Hematopoietic multipotent progenitor cell treated with erythropoietin and hydrocortisone succinate and interleukin-3 and kit ligand, for 6 days (in vitro differentiated cells): ENCODE measurements at regions not wholly inside any gene's neighbourhood (a gene's known extent, or its start where the extent isn't known, plus 50 kb on each side); places are given as distances from the start of the nearest gene placed in this dataset.

Source experiments
- DNase-seq: peaks from one replicate; pipeline ENCODE4 v3.0.0-alpha.2; 2015

- no peak for DNase-seq
Measured at GRCh38 chr2:6641956-6642355, 223.8 kb downstream of the CMPK2 start.

- DNase-seq: no peak
Measured at GRCh38 chr2:6644261-6644660, 221.4 kb downstream of the CMPK2 start.

GRCh38 chr2:6645004-6645403 is 220.7 kb downstream of the CMPK2 start:
- no peak for DNase-seq

DNA sequence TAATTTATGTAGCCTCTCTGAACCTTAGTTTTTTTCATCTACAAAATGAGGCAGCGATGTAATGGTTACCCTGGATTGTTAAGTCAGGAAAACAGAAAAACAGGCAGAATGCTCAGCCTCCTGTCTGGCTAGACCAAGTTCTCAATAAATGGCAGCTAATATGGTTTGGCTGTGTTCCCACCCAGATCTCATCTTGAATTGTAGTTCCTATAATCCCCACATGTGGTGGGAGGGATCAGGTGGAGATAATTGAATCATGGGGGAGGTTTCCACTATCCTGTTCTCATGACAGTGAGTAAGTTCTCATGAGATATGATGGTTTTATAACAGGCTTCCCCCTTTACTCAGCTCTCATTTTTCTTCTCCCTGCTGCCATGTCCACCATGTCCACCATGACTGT is 220.0 kb downstream of the CMPK2 start:
- DNase-seq: peak; percentile 2

GRCh38 chr2:6647046-6647445 is 218.7 kb downstream of the CMPK2 start:
- no peak for DNase-seq

GRCh38 chr2:6648596-6649247 is 217.0 kb downstream of the CMPK2 start:
- no peak for DNase-seq

DNA sequence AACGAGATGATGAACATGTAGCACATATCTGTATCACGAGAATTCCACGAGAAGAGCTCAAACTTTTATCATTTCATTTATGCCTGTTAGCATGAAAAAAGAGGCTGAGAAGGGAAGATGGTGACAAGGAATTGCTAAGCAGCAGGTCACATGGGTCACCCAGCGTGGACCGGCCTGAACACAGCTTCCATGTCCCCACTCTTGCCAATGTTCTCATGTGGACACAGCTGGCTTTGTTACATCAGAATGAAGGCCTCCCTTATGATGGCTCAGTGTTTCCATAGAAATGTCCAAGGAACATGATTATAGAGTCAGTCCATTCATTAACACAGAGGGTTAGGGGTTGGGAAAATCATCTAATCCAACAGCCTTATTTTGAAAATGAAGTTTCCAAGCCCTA is 215.4 kb downstream of the CMPK2 start:
- DNase-seq: no peak

DNA sequence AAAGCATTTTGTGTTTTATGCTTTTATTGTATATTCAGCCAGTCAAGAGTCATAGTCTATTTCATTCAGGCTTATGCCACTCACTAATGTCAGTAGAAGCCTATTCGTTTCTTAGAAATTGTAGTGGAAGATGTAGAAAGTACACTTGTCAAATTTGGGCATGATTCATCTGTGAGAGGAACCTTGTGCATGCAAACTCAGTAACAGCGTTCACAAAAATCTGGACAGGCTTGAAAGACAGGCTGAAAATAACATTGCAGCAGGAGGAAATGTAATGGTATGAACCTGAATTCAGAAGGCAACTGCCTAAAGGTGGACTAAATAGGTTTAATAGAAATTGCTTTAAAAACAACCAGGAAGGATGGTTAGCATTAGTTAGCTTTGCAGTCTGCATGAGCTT is 213.5 kb downstream of the CMPK2 start:
- DNase-seq: no peak

GRCh38 chr2:6653281-6653750 is 212.4 kb downstream of the CMPK2 start:
- DNase-seq: no peak

DNA sequence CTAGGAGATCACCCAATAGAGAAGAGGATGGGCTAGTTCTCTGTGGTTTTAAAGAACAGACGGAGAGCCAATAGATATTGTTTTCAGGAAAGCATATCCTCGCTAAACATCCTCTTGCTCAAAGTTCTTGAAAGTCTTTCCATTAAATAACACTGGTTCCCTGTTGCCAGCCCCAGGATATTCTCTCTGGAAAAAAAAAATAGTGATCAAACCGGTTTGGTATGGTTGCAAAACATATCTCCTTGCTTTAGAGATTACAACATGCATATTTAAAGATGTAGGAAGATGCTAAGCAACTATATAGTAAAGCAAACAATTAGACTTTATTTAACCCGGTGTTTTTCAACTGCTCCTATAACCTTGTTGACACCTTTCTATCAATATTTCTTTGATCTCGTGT is 211.4 kb downstream of the CMPK2 start:
- no peak for DNase-seq

GRCh38 chr2:6656633-6657032 is 209.1 kb downstream of the CMPK2 start:
- no peak for DNase-seq

DNA sequence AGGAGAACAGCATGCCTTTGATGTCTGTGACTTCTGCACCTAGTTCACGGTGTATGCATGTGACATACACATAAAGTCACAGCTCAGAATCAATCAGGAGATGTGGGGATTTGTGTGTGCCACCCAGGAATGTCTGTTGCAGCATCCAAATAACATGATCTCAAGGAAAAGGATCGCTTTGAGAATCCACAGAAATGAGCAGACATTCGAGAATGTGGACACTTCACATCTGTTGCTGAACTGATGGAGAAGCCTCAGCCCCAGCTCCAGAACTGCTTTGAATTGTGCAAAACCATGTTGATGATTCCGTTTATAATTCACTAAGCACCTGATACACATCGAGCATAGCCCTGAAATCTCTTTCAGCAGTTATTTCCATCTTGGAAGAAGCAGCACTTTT is 208.6 kb downstream of the CMPK2 start:
- DNase-seq: no peak

DNA sequence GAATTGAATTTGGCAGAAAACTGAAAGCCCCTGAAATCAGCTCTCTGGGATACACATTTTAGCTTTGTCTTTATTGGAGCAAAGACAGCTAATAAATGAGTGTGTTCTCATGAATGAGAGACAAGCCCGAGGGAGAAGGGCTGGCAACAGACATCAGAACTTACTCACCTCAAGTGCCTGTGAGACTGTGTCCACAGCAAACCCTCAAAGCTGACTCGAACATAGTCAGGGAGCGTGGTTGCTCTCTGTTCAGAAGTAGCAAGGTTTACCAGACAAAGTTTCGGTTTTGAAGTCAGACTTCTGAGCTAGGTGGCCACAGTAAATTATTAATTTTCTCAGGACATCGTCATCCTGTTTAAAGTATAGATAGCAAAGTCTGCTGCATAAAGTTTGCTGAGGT is 207.9 kb downstream of the CMPK2 start:
- DNase-seq: no peak

DNA sequence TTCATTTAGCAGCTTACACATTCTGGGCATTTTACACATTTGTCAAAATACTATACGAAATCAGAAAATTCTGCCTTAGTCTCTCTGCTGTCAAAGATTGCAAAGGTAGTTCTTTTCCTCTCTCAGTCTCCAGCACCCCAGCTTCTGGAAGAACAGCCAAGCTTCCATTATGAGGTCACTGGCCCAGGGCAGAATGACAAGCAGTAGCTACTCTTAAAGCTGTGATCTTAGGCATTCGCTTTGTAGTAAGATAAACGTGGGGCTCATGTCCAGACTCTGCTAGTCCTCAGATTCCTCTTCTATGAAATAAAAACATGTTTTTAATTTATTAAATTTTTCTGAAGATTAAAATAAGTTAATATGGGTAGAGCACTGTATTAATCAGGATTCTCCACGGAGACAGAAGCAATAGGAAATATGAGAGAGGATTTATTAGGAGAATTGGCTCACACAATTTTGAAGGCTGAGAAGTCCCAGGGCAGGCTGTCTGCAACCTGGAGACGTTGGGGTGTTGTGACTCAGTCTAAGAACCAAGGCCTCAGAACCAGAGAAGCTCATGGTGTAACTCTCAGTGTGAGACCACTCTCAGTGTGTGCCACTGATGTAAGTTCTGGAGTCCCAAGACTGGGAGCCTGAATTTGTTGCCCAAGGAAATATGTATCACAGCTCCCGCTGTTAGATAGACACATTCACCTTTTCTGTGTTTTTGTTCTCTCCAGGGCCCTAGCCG is 201.2 kb downstream of the CMPK2 start:
- DNase-seq: no peak

DNA sequence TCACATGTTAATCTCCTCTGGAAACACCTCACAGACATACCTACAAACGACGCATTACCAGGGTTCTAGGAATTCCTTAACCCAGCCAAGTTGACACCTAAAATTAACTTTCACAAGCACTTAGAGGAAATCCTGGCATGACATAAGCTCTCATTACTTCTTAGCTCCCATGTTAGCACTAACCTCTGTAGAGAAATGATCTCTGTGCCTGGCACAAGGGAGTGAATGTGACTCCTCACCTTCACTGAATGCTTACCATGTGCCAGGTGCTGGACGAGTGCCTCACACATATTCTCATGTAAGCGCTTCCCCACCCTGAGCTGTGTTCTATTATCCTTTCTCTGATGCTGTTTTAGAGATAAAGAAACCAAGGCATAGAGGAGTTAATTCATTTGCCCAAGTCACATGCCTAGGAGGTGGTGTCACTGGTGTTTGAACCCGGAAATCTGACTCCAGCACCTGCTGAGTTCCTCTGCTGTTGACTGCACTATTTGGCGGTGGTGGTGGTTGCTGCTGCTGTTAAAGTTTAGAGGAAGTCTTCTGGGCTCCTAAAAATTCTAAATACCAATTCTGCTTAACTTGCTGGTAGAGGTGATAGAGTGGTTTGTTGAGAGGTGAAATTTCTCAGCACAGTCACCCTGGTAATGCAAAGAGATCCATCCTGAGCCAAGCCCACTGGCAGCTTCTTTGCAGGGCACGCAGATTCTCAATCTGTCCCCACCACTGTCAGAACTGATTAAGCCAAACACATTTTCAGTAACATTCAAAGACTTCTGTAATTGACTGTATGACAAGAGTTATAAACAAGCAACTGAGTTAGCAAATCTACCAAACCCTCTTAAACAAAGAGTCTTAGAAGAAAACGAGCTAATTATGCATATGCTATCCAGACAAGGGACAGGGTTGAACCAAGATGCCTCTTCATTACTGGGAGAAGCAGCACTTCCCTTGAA is 200.3 kb downstream of the CMPK2 start:
- DNase-seq: no peak

- no peak for DNase-seq
Measured at GRCh38 chr2:6667326-6667725, 198.4 kb downstream of the CMPK2 start.

DNA sequence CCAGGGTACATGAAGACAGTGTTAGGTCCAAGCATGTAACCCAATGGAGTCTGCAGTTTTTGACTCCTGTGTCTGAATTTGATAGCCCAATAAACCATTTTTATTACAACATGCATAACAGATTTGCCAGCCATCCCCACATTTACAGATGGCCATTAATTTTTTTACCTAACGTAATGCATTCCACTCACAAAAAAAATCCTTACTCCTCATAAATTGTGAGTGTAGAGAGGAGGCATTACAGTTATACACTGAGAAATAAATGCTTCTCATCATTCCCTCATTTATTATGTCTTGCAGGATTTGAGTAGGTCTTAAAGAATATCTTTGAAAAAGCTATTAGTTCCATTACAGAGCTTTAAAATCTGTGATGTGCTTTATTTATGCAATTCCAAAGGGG is 193.8 kb downstream of the CMPK2 start:
- no peak for DNase-seq

GRCh38 chr2:6674381-6674780 is 191.3 kb downstream of the CMPK2 start:
- no peak for DNase-seq

- DNase-seq: no peak
Measured at GRCh38 chr2:6675791-6676190, 189.9 kb downstream of the CMPK2 start.

- no peak for DNase-seq
Measured at GRCh38 chr2:6676241-6676640, 189.5 kb downstream of the CMPK2 start.

DNA sequence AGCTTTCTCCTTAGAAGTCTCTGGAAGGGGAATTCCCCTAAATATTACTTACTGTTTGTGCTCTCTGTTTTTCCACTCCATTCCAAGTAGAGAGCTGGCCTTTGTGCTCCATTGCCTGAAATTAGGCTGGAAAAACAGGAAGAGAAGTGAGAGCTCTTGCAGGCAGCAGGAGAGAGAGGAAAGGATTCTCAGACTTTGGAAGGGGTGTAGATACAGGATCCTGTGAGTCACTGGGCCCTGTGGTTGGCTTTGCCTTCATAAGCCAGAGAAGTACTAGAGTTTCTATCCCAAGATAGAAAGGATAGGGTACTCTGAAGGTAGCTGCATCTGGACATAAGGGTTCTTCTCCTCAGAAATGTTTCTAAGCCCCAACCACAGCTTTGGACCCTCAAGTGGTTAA is 188.9 kb downstream of the CMPK2 start:
- DNase-seq: no peak

DNA sequence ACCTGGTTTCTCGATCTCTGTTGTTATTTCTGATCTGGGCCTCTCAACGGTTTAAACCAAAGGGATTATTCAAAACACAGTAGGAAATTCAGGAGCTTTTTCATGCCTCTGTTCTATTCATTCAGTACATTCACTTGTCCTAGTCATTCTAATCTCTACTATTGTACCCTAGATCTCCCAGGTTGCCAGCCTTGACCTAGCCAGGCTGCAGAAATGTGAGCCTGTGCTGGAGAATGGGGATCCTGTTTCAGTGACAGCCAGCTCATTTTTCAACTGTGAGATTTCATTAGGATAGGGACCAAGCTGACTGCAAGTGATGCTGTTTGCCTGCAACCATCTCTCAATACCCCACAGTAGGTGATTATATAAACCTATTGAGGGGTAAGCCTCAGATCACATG is 186.2 kb downstream of the CMPK2 start:
- DNase-seq: no peak

GRCh38 chr2:6683516-6683915 is 182.2 kb downstream of the CMPK2 start:
- DNase-seq: no peak

- no peak for DNase-seq
Measured at GRCh38 chr2:6685447-6685846, 180.3 kb downstream of the CMPK2 start.
